Right lobe of liver (tissue), 4 donors: ENCODE measurements at regions not wholly inside any gene's neighbourhood (a gene's known extent, or its start where the extent isn't known, plus 50 kb on each side); places are given as distances from the start of the nearest gene placed in this dataset.

ENCODE experiments used
- CTCF ChIP-seq, 4 donors: fragments of 200-600 bp in 3 of 4; fragments of 450-650 bp in 1 of 4; IDR thresholded peaks; one replicate each; pipeline versions ENCODE4 v1.5.1 to v1.8.0; 2016 to 2022; ENCODE audit warnings: antibody characterized with exemption in 4 of 4, mild to moderate bottlenecking in 2 of 4
- POLR2A ChIP-seq: fragments of 450-650 bp; IDR thresholded peaks from one replicate; pipeline ENCODE4 v1.6.1; 2017; ENCODE audit warnings: antibody characterized with exemption, mild to moderate bottlenecking
- donor health status: DM: no; HTN: no; CAD: no.
- donor health status: DM: no; HTN: no; CAD: no.
- donor health status: DM: no; HTN: yes; CAD: no.

GRCh38 chr1:242634732-242635131 lies 110.2 kb upstream of the PLD5 start:
- TF ChIP-seq CTCF (IDR thresholded peaks at IDR 0.05) = no peak
- no peak for TF ChIP-seq POLR2A
